Effector memory CD8-positive, alpha-beta T cell (primary cell): ENCODE measurements at regions not wholly inside any gene's neighbourhood (a gene's known extent, or its start where the extent isn't known, plus 50 kb on each side); places are given as distances from the start of the nearest gene placed in this dataset.
"Not testable (repeated sequence)": the region's sequence is repeated elsewhere in the genome, so short reads cannot be mapped to it uniquely, and the experiment has no call there.

Experiments
- ATAC-seq: fragments of 150-1000 bp; cut with Tn5 transposase; replicated peaks from 2 replicates; pipeline ENCODE4 v1.10.0; 2021; ENCODE audit warnings: mild to moderate bottlenecking, moderate library complexity
- DNase-seq, 3 experiments: peaks; one replicate each; pipeline ENCODE4 v3.0.0; 2021
- H3K27ac Mint-ChIP-seq, 2 donors: one replicate each; pipeline ENCODE4 v1.8.0; 2022; ENCODE audit warnings: mild to moderate bottlenecking in 2 of 2, mixed read lengths in 2 of 2, moderate library complexity in 2 of 2
- H3K27me3 Mint-ChIP-seq, 2 donors: one replicate each; pipeline ENCODE4 v1.8.0; 2022; ENCODE audit warnings: mixed read lengths in 2 of 2
- H3K36me3 Mint-ChIP-seq: one replicate; pipeline ENCODE4 v1.8.0; 2022; ENCODE audit warnings: mild to moderate bottlenecking, moderate library complexity, mixed read lengths; ENCODE audit not compliant: insufficient read depth
- H3K4me1 Mint-ChIP-seq, 2 donors: one replicate each; pipeline ENCODE4 v1.8.0; 2022; ENCODE audit warnings: low read depth in 2 of 2, mixed read lengths in 2 of 2
- H3K4me3 Mint-ChIP-seq, 2 donors: one replicate each; pipeline ENCODE4 v1.8.0; 2022; ENCODE audit warnings: mild to moderate bottlenecking in 2 of 2, mixed read lengths in 2 of 2, moderate library complexity in 2 of 2
- H3K9me3 Mint-ChIP-seq, 2 donors: one replicate each; pipeline ENCODE4 v1.8.0; 2022; ENCODE audit warnings: mixed read lengths in 2 of 2

DNA sequence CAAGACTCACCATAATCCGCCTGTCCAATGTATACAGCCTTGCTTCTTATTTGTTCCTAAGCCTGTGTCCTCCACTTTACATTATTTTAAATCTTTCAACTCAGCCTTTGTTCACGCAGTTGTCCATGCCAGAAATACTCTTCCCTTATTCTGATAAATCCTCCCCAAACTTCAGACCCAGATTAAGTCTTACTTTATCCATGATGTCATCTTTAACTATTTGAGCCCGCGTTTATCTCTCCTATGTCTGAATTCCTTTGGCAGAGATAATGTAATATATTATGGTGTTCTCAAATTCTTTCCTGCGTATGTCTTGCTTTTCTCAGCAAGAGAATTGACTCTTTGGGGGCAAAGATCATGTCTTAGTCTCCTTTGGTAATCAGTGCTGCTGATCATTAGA, 129.6 kb downstream of the LUZP4 start:
- no peaks in the 10 kb centered on the region for H3K36me3 Mint-ChIP-seq
- no peaks in the 10 kb centered on the region for H3K4me1 Mint-ChIP-seq
- no peak for DNase-seq
- ATAC-seq = no peak
- no peak overlapping the region for H3K4me3 Mint-ChIP-seq
- H3K27ac Mint-ChIP-seq = no peak overlapping the region
- peaks cover 2 to 16% of the 10 kb centered on the region in 2 donors for H3K9me3 Mint-ChIP-seq
- H3K27me3 Mint-ChIP-seq = no peaks in the 10 kb centered on the region

DNA sequence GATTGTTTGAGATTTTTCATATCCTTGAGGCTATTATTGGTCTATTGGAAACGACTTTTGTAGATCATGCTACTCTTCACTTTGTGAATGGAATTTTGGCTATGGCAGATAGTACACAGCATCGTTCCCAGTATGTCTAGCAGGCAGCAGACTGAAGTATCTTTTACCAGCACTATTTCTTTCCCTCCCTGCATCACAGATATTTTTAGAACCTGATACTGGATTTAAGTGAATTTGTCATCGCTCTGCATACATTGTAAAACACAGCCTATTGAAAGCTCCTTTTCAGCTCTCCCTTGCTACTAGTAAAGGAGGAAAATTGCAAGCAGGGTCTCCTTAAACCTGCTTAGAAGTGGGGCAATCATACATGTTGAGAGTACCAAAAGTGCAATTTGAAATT, 133.6 kb downstream of the LUZP4 start:
- DNase-seq (no peak), ATAC-seq (no peak)
- Mint-ChIP-seq H3K9me3 (peaks cover 4 to 6% of the 10 kb centered on the region in 2 donors), H3K36me3 (no peaks in the 10 kb centered on the region), H3K27me3 (no peaks in the 10 kb centered on the region), H3K4me1 (no peaks in the 10 kb centered on the region), H3K27ac (no peak overlapping the region), H3K4me3 (no peak overlapping the region)

DNA sequence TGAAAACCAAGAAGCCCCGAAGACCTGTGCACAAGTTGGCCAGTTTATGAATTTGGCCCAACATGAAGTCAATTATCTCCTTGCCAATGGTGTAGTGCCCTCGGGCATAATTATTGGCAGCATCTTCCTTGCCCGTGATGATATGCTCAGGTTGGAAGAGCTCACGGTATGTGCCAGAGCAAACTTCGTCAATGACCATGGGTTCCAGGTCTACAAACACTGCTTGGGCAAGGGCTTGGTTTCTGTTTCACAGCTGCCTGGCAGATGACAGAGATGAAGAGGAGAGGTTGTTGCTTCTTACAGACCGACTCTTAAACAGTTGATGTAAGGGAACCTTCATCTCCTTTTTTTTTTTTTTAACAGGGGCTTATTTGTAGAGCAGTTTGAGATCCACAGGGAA, 135.6 kb upstream of the PLS3 start:
- ATAC-seq = no peak
- DNase-seq = no peak
- no peak overlapping the region for H3K4me3 Mint-ChIP-seq
- no peaks in the 10 kb centered on the region for H3K36me3 Mint-ChIP-seq
- no peaks in the 10 kb centered on the region for H3K4me1 Mint-ChIP-seq
- H3K27ac Mint-ChIP-seq = no peak overlapping the region
- H3K27me3 Mint-ChIP-seq = no peaks in the 10 kb centered on the region
- H3K9me3 Mint-ChIP-seq = peaks cover 4 to 6% of the 10 kb centered on the region in 2 donors

DNA sequence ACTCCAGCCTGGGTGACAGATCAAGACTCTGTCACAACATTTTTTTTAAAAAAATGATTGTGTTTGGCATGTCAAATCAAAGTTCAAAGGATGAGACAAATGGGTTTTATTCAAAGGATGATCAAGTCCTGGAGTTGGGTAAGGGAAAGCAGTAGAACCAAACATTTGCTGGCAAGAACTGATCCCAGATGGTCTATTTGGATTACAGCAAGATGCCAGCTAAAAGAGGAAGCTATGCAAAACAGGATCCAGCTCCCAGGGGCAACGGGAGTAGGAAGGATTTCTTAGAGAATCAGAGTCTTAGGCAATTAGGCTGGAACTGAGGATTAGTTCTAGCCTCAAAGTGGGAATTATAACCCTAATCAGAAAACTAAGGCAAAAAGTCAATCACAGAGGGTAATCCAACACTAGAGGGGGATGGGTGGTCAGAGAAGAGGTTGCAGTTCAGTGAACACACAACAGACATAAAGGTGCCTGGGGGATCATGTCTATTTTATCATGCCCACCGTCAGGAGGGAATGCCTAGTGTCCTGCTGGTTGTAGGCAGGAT, 133.0 kb upstream of the PLS3 start:
- no peaks in the 10 kb centered on the region for H3K27me3 Mint-ChIP-seq
- DNase-seq (no peak), ATAC-seq (no peak)
- no peaks in the 10 kb centered on the region for H3K4me1 Mint-ChIP-seq
- H3K36me3 Mint-ChIP-seq = no peaks in the 10 kb centered on the region
- H3K4me3 Mint-ChIP-seq = no peak overlapping the region
- H3K9me3 Mint-ChIP-seq = peaks cover 5 to 6% of the 10 kb centered on the region in 2 donors
- no peak overlapping the region for H3K27ac Mint-ChIP-seq

DNA sequence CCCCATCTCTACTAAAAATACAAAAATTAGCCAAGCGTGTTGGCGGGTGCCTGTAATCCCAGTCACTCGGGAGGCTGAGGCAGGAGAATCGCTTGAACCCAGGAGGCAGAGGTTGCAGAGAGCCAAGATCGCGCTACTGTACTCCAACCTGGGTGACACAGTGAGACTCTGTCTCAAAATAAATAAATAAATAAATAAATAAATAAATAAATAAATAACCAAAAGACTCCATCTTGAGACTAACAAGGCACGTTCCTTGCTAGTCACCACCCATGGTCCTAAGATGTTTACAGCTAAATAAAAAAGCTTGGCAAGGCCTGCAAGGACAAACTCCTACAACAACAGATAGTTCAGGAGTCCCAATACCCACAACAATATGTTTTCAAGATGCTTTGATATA, 126.1 kb upstream of the PLS3 start:
- ATAC-seq = not testable (repeated sequence)

DNA sequence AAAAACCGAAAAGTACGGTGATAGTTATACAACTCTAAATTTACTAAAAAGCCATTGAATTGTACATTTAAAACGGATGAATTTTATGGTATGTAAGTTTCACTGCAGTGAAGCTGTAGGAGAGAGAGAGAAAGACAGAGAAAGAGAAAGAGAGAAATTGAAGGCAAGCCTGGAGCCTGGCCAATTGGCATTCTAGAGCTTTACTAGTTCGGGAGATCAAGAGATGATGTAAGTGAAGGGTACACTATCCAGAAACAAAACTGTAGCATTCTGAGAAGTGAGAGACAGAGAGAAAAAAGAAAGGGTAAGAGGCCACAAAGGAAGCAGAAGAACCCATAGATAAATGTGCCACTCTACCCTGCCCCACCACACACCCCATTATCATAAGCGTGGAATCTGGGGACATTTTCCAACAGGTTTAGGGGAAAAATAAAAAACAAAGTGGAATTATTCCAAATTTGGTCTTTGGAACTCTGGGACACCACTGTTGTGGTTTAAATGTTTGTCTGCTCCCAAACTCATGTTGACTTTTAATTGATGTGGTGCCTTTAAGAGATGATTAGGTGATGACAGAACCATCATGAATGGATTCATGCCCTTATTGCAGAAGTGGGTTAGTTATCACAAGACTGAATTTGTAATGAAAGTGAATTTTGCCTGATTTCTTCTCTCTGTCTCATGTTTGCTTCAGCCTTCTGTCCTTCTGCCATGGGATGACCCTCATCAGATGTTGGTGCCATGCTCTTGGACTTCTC, 123.0 kb upstream of the PLS3 start:
- Mint-ChIP-seq H3K36me3 (no peaks in the 10 kb centered on the region), H3K4me1 (no peaks in the 10 kb centered on the region), H3K27me3 (no peaks in the 10 kb centered on the region), H3K4me3 (no peak overlapping the region), H3K9me3 (peaks cover 4 to 8% of the 10 kb centered on the region in 2 donors), H3K27ac (no peak overlapping the region)
- no peak for ATAC-seq
- DNase-seq = no peak

More for the DNA sequence above, 126.1 kb upstream of the PLS3 start:
- not testable (repeated sequence) for H3K36me3 Mint-ChIP-seq, DNase-seq, H3K9me3 Mint-ChIP-seq, H3K27ac Mint-ChIP-seq, H3K4me3 Mint-ChIP-seq, H3K4me1 Mint-ChIP-seq, H3K27me3 Mint-ChIP-seq

DNA sequence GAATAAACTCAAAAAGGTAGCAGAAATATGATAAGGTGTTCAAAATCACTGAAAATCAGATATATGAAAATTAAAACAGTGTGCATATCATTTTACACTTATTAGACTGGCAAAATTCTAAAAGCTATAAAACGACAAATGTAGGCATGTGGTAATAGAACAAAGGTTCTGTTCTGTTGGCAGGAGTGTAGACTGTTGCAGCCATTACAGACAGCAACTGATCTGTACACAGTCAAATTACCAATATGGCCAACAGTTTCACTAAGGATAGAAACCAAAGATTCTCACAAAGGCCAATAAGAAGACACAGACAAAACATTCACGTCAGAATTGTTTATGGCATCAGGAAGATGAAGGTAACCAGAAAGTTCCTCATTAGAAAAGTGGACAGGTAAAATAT, 112.8 kb upstream of the PLS3 start:
- Mint-ChIP-seq H3K27me3 (no peaks in the 10 kb centered on the region), H3K4me3 (no peak overlapping the region), H3K9me3 (no peaks in the 10 kb centered on the region), H3K27ac (no peak overlapping the region), H3K4me1 (no peaks in the 10 kb centered on the region), H3K36me3 (no peaks in the 10 kb centered on the region)
- ATAC-seq (no peak), DNase-seq (no peak)

DNA sequence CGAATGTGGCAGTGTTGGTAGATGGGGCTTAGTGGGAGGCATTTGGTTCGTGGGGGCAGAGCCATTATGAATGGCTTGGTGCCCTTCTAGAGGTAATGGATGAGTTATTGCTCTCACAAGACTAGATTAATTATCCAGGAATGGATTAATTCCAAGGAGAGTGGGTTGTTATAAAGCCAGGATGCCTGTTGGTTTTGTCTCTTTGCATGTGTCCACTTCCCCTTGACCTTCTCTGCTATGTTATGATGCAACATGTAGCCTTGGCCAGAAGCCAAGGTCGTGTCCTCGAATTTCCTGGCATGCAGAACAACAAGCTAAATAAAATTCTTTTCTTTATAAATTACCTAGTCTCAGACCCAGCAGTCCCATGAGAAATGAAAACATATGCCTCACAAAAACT, 111.2 kb upstream of the PLS3 start:
- Mint-ChIP-seq H3K27ac (no peak overlapping the region), H3K36me3 (no peaks in the 10 kb centered on the region), H3K4me1 (no peaks in the 10 kb centered on the region), H3K27me3 (no peaks in the 10 kb centered on the region), H3K4me3 (no peak overlapping the region), H3K9me3 (no peaks in the 10 kb centered on the region)
- DNase-seq = no peak
- ATAC-seq = no peak

DNA sequence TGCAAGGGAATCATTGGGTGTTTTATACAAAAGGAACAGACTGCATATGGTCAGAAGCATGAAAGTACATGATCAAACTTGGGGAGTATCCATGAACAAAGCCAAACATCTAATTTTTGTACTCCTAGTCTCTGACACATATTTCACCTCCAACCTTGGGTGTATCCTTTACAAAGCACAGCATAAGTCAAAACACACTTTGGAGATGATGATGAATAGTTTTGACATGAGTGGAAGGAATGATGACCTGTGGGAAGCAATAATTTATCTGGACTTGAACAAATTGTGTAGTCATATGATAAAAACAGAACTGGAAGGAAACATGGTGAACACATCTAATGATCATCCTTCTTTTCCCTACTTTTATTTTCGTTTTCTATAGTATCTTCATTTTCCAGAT, 108.7 kb upstream of the PLS3 start:
- H3K4me3 Mint-ChIP-seq = no peak overlapping the region
- H3K9me3 Mint-ChIP-seq = peaks cover 0 to 2% of the 10 kb centered on the region in 2 donors
- no peaks in the 10 kb centered on the region for H3K4me1 Mint-ChIP-seq
- H3K27me3 Mint-ChIP-seq = no peaks in the 10 kb centered on the region
- ATAC-seq = no peak
- H3K36me3 Mint-ChIP-seq = no peaks in the 10 kb centered on the region
- no peak overlapping the region for H3K27ac Mint-ChIP-seq
- no peak for DNase-seq

DNA sequence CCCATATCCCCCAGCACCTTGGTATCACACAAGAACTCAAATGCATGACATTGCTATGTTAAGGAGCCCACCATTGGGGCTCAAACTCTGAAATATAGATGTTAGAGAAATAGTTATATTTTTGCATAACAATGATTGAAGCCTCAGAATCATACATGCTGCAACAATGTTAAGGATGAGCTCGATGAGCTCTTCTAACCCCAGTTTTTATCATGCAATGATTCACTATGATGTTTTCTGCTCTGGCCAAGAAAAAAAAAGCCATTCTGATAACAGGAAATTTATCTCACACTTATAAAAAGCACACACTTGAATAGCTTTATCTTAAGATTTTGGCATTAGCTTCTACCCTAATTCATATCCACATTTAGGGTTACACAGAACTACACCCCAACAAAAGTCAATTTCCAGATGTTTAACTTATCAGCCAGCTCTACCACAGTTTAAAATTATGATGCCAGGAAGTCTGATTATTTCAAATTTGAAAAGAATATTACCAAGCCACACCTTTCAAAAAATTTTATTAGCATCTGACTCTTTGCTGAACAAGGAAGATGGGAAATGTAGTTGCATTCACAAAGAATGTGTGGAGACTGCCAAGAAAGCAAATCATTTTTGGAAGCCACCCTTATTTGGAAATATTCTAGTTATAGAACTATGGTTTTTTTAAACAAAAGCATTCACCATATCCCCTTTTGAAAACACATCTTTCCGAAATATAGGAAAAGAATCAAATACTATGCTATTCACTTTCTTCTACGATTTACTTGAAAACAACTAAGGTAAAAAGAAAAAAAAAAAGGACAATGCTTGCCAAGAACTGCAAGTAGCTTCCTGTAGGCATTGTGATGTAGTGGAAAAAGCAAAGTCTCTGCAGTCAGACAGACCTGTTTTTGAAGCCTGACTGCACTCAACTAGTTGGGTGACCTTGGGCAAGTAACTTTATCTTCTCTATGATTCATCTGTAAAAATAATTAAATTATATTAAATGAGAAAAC, 100.8 kb upstream of the PLS3 start:
- H3K4me3 Mint-ChIP-seq = no peak overlapping the region
- no peak for ATAC-seq

DNA sequence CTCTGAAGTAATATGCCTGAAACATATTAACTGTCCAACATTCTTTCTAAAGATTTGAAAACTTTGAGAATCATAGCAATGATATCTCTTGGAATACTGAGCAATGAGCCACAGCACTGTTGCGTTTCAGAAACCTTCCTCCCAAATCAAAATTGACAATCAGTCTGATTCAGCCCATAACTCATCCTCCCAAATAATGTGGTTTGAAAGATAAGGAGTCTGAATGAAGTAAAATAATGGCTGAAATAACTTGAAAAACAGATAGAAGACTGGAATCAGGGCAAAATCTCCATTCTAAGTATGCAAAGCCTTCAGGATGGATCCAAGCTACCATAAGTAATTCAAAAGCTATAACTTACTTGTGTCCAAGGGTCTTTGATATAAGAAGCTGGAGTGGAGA, 98.6 kb upstream of the PLS3 start:
- no peaks in the 10 kb centered on the region for H3K27me3 Mint-ChIP-seq
- H3K4me3 Mint-ChIP-seq = no peak overlapping the region
- ATAC-seq (no peak), DNase-seq (no peak)
- H3K36me3 Mint-ChIP-seq = no peaks in the 10 kb centered on the region
- no peaks in the 10 kb centered on the region for H3K4me1 Mint-ChIP-seq
- H3K27ac Mint-ChIP-seq = no peak overlapping the region
- peaks cover 0 to 2% of the 10 kb centered on the region in 2 donors for H3K9me3 Mint-ChIP-seq

More for the DNA sequence above, 100.8 kb upstream of the PLS3 start:
- Mint-ChIP-seq H3K36me3 (no peaks in the 10 kb centered on the region), H3K4me1 (no peaks in the 10 kb centered on the region), H3K27me3 (no peaks in the 10 kb centered on the region), H3K27ac (no peak overlapping the region), H3K9me3 (peaks cover 0 to 2% of the 10 kb centered on the region in 2 donors)
- DNase-seq = no peak

DNA sequence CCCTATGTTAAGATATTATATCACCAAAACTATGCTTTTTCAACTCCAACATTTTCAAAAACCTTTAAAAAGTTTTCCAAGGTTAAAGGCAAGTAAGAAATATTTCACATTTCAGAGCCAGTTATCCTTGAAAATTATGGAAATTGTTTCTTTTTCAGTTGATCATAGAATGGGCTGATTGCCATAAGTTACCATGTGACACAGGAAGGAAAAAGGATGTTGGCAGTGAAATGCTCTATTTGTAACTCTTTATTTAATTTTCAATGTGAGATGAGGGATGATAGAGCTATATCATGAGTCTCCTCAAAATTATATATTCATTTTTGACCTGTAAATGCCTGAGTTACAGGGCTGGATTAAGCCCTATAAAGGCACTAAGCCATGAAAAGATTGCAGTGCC, 93.0 kb upstream of the PLS3 start:
- H3K9me3 Mint-ChIP-seq = peaks cover 0 to 2% of the 10 kb centered on the region in 2 donors
- no peak overlapping the region for H3K4me3 Mint-ChIP-seq
- H3K27ac Mint-ChIP-seq = no peak overlapping the region
- no peaks in the 10 kb centered on the region for H3K4me1 Mint-ChIP-seq
- ATAC-seq = no peak
- no peaks in the 10 kb centered on the region for H3K27me3 Mint-ChIP-seq
- no peak for DNase-seq
- H3K36me3 Mint-ChIP-seq = no peaks in the 10 kb centered on the region

DNA sequence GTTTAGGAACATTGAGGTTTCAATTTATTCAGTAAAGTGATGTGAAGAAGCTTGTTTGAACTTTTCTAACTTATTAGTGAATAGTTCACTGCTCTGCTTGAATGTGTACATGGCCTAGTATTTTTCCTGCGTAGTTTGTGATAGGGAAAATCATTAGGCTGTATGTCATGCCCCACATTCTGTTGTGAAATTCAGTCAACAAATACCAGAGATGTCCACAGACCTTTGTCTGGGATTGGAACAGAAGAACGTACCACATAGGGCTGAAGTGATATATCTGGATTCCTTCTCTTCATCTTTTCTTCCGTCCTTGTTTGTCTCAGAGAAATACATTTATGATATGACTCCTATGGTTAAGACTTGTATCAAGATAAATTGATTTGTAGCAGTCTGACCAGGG, 88.8 kb upstream of the PLS3 start:
- H3K27ac Mint-ChIP-seq = no peak overlapping the region
- H3K9me3 Mint-ChIP-seq = no peaks in the 10 kb centered on the region
- DNase-seq (no peak), ATAC-seq (no peak)
- no peak overlapping the region for H3K4me3 Mint-ChIP-seq
- H3K36me3 Mint-ChIP-seq = no peaks in the 10 kb centered on the region
- H3K4me1 Mint-ChIP-seq = no peaks in the 10 kb centered on the region
- no peaks in the 10 kb centered on the region for H3K27me3 Mint-ChIP-seq
